SK-N-SH (cell line): ENCODE measurements at regions not wholly inside any gene's neighbourhood (a gene's known extent, or its start where the extent isn't known, plus 50 kb on each side); places are given as distances from the start of the nearest gene placed in this dataset.

ENCODE experiments used
- CTCF ChIA-PET: fragments of 300-600, 350-600 bp; formaldehyde crosslinking; extraction: SDS; loops from one replicate; lab custom pipeline; 2021; lab: Yijun Ruan, JAX
- POLR2A ChIA-PET: fragments of 350-600 bp; sonication (Branson Sonifier 250); formaldehyde crosslinking; extraction: SDS; loops from one replicate; lab custom pipeline; 2020; ENCODE audit warnings: antibody characterized with exemption, inconsistent platforms; lab: Yijun Ruan, JAX
- DNase-seq: peaks from one replicate; pipeline ENCODE4 v3.0.0; 2012
- H2AFZ ChIP-seq: fragments of 200-600 bp; sonication (generic); 2 replicates; pipeline ENCODE4 v1.8.1; 2016; ENCODE audit warnings: antibody characterized with exemption, mild to moderate bottlenecking, low read depth
- H3F3A ChIP-seq: fragments of 200-600 bp; sonication (generic); replicated peaks from 2 replicates; pipeline ENCODE3; 2016; ENCODE audit warnings: antibody characterized with exemption, mild to moderate bottlenecking; ENCODE audit not compliant: insufficient read depth
- H3K27ac ChIP-seq, 2 experiments: fragments of 200-500 bp in 1 of 2; fragments of 200-600 bp in 1 of 2; sonication (Bioruptor generic) in 1 of 2; sonication (generic), shearing (Covaris generic) in 1 of 2; 2 replicates each; pipeline versions ENCODE4 v1.5.1 to v1.6.1; 2014 to 2016; ENCODE audit warnings: low read depth in 2 of 2, inconsistent platforms in 1 of 2, low read length in 1 of 2, mild to moderate bottlenecking in 1 of 2, mixed read lengths in 1 of 2
- H3K27me3 ChIP-seq: fragments of 200-600 bp; sonication (generic), shearing (Covaris generic); 2 replicates; pipeline ENCODE4 v1.6.1; 2016; ENCODE audit warnings: mixed run types; ENCODE audit not compliant: insufficient read depth
- H3K36me3 ChIP-seq, 2 experiments: fragments of 200-500 bp in 1 of 2; fragments of 200-600 bp in 1 of 2; sonication (Bioruptor generic) in 1 of 2; sonication (generic) in 1 of 2; replicated peaks in 1 of 2; 2 replicates each; pipeline versions ENCODE3 to v1.5.1; 2014 to 2016; ENCODE audit warnings: low read length in 1 of 2, mild to moderate bottlenecking in 1 of 2; ENCODE audit not compliant: insufficient read depth in 2 of 2, control insufficient read depth in 1 of 2
- H3K4me1 ChIP-seq, 2 experiments: fragments of 200-500 bp in 1 of 2; fragments of 200-600 bp in 1 of 2; sonication (Bioruptor generic) in 1 of 2; sonication (generic), shearing (Covaris generic) in 1 of 2; 2 replicates each; pipeline versions ENCODE4 v1.5.1 to v1.6.1; 2014 to 2016; ENCODE audit warnings: low read depth in 1 of 2, low read length in 1 of 2, mixed run types in 1 of 2; ENCODE audit not compliant: insufficient read depth in 2 of 2, control insufficient read depth in 1 of 2
- H3K4me2 ChIP-seq: fragments of 200-600 bp; sonication (generic), shearing (Covaris generic); 2 replicates; pipeline ENCODE4 v1.6.1; 2017; ENCODE audit warnings: mixed run types
- H3K4me3 ChIP-seq, 2 experiments: fragments of 200-500 bp in 1 of 2; fragments of 200-600 bp in 1 of 2; sonication (Bioruptor generic) in 1 of 2; sonication (generic), shearing (Covaris generic) in 1 of 2; 2 replicates each; pipeline versions ENCODE4 v1.5.1 to v1.8.1; 2014 to 2016; ENCODE audit warnings: low read depth in 2 of 2, inconsistent platforms in 1 of 2, low read length in 1 of 2, mild to moderate bottlenecking in 1 of 2, mixed read lengths in 1 of 2, moderate library complexity in 1 of 2
- H3K79me2 ChIP-seq: fragments of 200-600 bp; sonication (generic); 2 replicates; pipeline ENCODE4 v1.8.1; 2017; ENCODE audit warnings: mild to moderate bottlenecking; ENCODE audit not compliant: insufficient read depth
- H3K9ac ChIP-seq: fragments of 200-600 bp; sonication (generic); 2 replicates; pipeline ENCODE4 v1.6.1; 2017; ENCODE audit warnings: mixed run types
- H3K9me2 ChIP-seq: fragments of 200-600 bp; sonication (generic); 2 replicates; pipeline ENCODE4 v1.6.1; 2017; ENCODE audit warnings: mixed run types
- H3K9me3 ChIP-seq: fragments of 200-600 bp; sonication (generic); 2 replicates; pipeline ENCODE4 v1.6.1; 2017; ENCODE audit warnings: mixed run types, mild to moderate bottlenecking, moderate library complexity
- H4K20me1 ChIP-seq: fragments of 200-600 bp; sonication (generic); 2 replicates; pipeline ENCODE4 v1.6.1; 2017; ENCODE audit warnings: mild to moderate bottlenecking, mixed run types; ENCODE audit not compliant: insufficient read depth
- EP300 ChIP-seq, 2 experiments: IDR thresholded peaks; 2 replicates each; pipeline versions ENCODE4 v1.4.0 to v1.6.1; 2012; ENCODE audit warnings: borderline replicate concordance in 1 of 2, low read depth in 1 of 2, low read length in 1 of 2
- EZH2phosphoT487 ChIP-seq: fragments of 200-600 bp; sonication (generic); IDR thresholded peaks from 2 replicates; pipeline ENCODE4 v1.6.1; 2017; ENCODE audit warnings: low read depth, mixed run types, mild to moderate bottlenecking, antibody characterized with exemption, moderate library complexity, borderline replicate concordance
- FOXJ3 ChIP-seq: sonication (generic); formaldehyde crosslinking; IDR thresholded peaks from 2 replicates; pipeline ENCODE4 v1.5.1; 2020; ENCODE audit warnings: mild to moderate bottlenecking, missing genetic modification reagents
- FOXM1 ChIP-seq: IDR thresholded peaks from 2 replicates; pipeline ENCODE4 v1.4.0; 2012; ENCODE audit warnings: low read depth, mild to moderate bottlenecking
- GABPA ChIP-seq: IDR thresholded peaks from 2 replicates; pipeline ENCODE4 v1.4.0; 2012; ENCODE audit warnings: low read depth, mild to moderate bottlenecking
- JUND ChIP-seq: IDR thresholded peaks from 2 replicates; pipeline ENCODE4 v1.4.0; 2012
- MEF2A ChIP-seq: IDR thresholded peaks from 2 replicates; pipeline ENCODE4 v1.4.0; 2012; ENCODE audit warnings: low read depth, borderline replicate concordance
- NFIC ChIP-seq: IDR thresholded peaks from 2 replicates; pipeline ENCODE4 v1.4.0; 2012; ENCODE audit warnings: borderline replicate concordance
- SMC3 ChIP-seq: IDR thresholded peaks from 2 replicates; pipeline ENCODE4 v1.6.1; 2012; ENCODE audit warnings: low read depth, low read length, improper control_type of control experiment
- TEAD4 ChIP-seq: IDR thresholded peaks from 2 replicates; pipeline ENCODE4 v1.4.0; 2012; ENCODE audit warnings: mild to moderate bottlenecking, borderline replicate concordance; ENCODE audit not compliant: insufficient read depth
- USF1 ChIP-seq: IDR thresholded peaks from 2 replicates; pipeline ENCODE4 v1.4.0; 2012; ENCODE audit warnings: low read depth, borderline replicate concordance
- USF2 ChIP-seq: fragments of 150-350 bp; IDR thresholded peaks from 2 replicates; pipeline ENCODE4 v1.6.1; 2017; ENCODE audit warnings: antibody characterized with exemption, low read length, low read depth, borderline replicate concordance
- WGBS: methylation state at CpG from one replicate; pipeline ENCODE4 v1.1.6; 2017; ENCODE audit warnings: low lambda C conversion rate; 5-methylcytosine and 5-hydroxymethylcytosine counted together
- TF ChIP-seq, protein P1 (sequence below): IDR thresholded peaks from 2 replicates; pipeline ENCODE4 v1.4.0; 2012; ENCODE audit warnings: low read depth
- TF ChIP-seq, protein P2 (sequence below): IDR thresholded peaks from 2 replicates; pipeline ENCODE4 v1.6.1; 2012; ENCODE audit warnings: mild to moderate bottlenecking, low read depth, low read length, moderate library complexity

DNA sequence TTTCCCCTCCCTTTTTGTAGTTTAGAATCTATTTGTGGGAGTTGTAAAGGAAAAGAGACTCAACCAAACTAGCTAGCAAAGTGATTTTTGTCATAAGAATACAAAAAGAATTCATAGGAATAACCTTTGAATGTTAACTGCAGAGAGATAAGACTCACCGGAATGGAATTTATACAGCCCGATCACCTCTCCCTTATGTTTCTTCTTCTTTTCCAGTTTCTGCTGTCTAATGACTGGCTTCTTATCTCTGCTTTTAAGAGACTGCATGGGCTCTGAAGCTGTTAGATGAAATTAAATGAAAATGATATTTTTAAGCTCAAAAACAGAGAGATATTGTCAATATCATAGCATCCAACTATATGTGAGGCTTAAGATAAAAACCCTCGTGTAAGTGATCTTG lies 1095.9 kb downstream of the REEP3 start:
- H3K4me3 ChIP-seq: no peak overlapping the region
- H3K4me2 ChIP-seq: no peak overlapping the region
- CTCF ChIA-PET: no interaction called here
- no peak overlapping the region for H2AFZ ChIP-seq
- WGBS: 49% methylated on average over 3 of the region's 3 CpGs
- no peaks in the 10 kb centered on the region for H3K36me3 ChIP-seq
- no peaks in the 10 kb centered on the region for H3K9me2 ChIP-seq
- H3K9ac ChIP-seq: no peak overlapping the region
- H3K27me3 ChIP-seq: no peaks in the 10 kb centered on the region
- no peaks in the 10 kb centered on the region for H3K9me3 ChIP-seq
- TF ChIP-seq USF2 (no peak), SMC3 (no peak), EP300 (IDR thresholded peaks at IDR 0.05; ENCODE audit: borderline replicate concordance in 1 of 2, low read depth in 1 of 2, low read length in 1 of 2) (no peak), JUND (no peak), TEAD4 (no peak), FOXJ3 (CRISPR knock-in tag) (no peak), MEF2A (no peak), EZH2phosphoT487 (no peak), FOXM1 (no peak), NFIC (no peak), USF1 (no peak), GABPA (no peak)
- TF ChIP-seq, protein P1, sequence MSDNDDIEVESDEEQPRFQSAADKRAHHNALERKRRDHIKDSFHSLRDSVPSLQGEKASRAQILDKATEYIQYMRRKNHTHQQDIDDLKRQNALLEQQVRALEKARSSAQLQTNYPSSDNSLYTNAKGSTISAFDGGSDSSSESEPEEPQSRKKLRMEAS: no peak
- TF ChIP-seq, protein P2, sequence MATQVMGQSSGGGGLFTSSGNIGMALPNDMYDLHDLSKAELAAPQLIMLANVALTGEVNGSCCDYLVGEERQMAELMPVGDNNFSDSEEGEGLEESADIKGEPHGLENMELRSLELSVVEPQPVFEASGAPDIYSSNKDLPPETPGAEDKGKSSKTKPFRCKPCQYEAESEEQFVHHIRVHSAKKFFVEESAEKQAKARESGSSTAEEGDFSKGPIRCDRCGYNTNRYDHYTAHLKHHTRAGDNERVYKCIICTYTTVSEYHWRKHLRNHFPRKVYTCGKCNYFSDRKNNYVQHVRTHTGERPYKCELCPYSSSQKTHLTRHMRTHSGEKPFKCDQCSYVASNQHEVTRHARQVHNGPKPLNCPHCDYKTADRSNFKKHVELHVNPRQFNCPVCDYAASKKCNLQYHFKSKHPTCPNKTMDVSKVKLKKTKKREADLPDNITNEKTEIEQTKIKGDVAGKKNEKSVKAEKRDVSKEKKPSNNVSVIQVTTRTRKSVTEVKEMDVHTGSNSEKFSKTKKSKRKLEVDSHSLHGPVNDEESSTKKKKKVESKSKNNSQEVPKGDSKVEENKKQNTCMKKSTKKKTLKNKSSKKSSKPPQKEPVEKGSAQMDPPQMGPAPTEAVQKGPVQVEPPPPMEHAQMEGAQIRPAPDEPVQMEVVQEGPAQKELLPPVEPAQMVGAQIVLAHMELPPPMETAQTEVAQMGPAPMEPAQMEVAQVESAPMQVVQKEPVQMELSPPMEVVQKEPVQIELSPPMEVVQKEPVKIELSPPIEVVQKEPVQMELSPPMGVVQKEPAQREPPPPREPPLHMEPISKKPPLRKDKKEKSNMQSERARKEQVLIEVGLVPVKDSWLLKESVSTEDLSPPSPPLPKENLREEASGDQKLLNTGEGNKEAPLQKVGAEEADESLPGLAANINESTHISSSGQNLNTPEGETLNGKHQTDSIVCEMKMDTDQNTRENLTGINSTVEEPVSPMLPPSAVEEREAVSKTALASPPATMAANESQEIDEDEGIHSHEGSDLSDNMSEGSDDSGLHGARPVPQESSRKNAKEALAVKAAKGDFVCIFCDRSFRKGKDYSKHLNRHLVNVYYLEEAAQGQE: no peak
- TF ChIP-seq, all 33 proteins: peak for 0
- H3K4me1 ChIP-seq: no peaks in the 10 kb centered on the region
- POLR2A ChIA-PET: no interaction called here
- no peaks in the 10 kb centered on the region for H4K20me1 ChIP-seq
- H3F3A ChIP-seq: no peaks in the 10 kb centered on the region
- DNase-seq: no peak
- no peak overlapping the region for H3K27ac ChIP-seq
- no peaks in the 10 kb centered on the region for H3K79me2 ChIP-seq
